Mesodermal cell (in vitro differentiated cells): ENCODE measurements at regions not wholly inside any gene's neighbourhood (a gene's known extent, or its start where the extent isn't known, plus 50 kb on each side); places are given as distances from the start of the nearest gene placed in this dataset.

Experiments used
- H3K27ac ChIP-seq: 2 replicates; pipeline ENCODE4 v1.7.0; 2013; ENCODE audit warnings: mild to moderate bottlenecking, low read depth, low read length, moderate library complexity; ENCODE audit not compliant: severe bottlenecking
- H3K36me3 ChIP-seq: 2 replicates; pipeline ENCODE4 v1.7.1; 2013; ENCODE audit warnings: mild to moderate bottlenecking, low read length, moderate library complexity; ENCODE audit not compliant: control insufficient read depth, insufficient read depth
- H3K4me1 ChIP-seq: one replicate; pipeline ENCODE4 v1.7.1; 2013; ENCODE audit warnings: mild to moderate bottlenecking, low read length; ENCODE audit not compliant: insufficient read depth, control insufficient read depth, poor library complexity, severe bottlenecking
- H3K4me3 ChIP-seq: 2 replicates; pipeline ENCODE4 v1.7.0; 2013; ENCODE audit warnings: low read length, control low read depth, mild to moderate bottlenecking; ENCODE audit not compliant: insufficient read depth, poor library complexity, severe bottlenecking; ENCODE audit errors: extremely low read depth
- H3K9me3 ChIP-seq: 2 replicates; pipeline ENCODE4 v1.7.1; 2013; ENCODE audit warnings: mild to moderate bottlenecking, low read length, moderate library complexity; ENCODE audit not compliant: control insufficient read depth
- WGBS, 2 experiments: methylation state at CpG; one replicate each; pipeline ENCODE4 v1.1.5; 2013; ENCODE audit warnings: missing lambda C conversion rate in 2 of 2; ENCODE audit not compliant: insufficient coverage in 2 of 2; 5-methylcytosine and 5-hydroxymethylcytosine counted together

GRCh38 chr13:86567119-86567518 lies 767.9 kb upstream of the SLITRK6 start:
- no peak overlapping the region for H3K27ac ChIP-seq

GRCh38 chr13:86569119-86569518 lies 769.9 kb upstream of the SLITRK6 start:
- WGBS, 2 experiments = no CpG with 5 or more reads among the region's 1 CpG
- H3K4me3 ChIP-seq = no peak overlapping the region
- H3K36me3 ChIP-seq = no peaks in the 10 kb centered on the region
- H3K4me1 ChIP-seq = peaks cover 19% of the 10 kb centered on the region
- H3K9me3 ChIP-seq = no peaks in the 10 kb centered on the region
- no peak overlapping the region for H3K27ac ChIP-seq

More at GRCh38 chr13:86567119-86567518, 767.9 kb upstream of the SLITRK6 start:
- no peaks in the 10 kb centered on the region for H3K36me3 ChIP-seq
- H3K4me1 ChIP-seq = peaks cover 23% of the 10 kb centered on the region
- WGBS, 2 experiments = 70 to 86% methylated on average over 1 to 2 of the region's 3 CpGs
- H3K4me3 ChIP-seq = no peak overlapping the region
- H3K9me3 ChIP-seq = no peaks in the 10 kb centered on the region

- peaks cover 17% of the 10 kb centered on the region for H3K4me1 ChIP-seq
- no peaks in the 10 kb centered on the region for H3K9me3 ChIP-seq
- H3K4me3 ChIP-seq = no peak overlapping the region
- H3K27ac ChIP-seq = no peak overlapping the region
- H3K36me3 ChIP-seq = no peaks in the 10 kb centered on the region
Observed at GRCh38 chr13:86569974-86570373, 770.8 kb upstream of the SLITRK6 start.

GRCh38 chr13:86572115-86572514 lies 772.9 kb upstream of the SLITRK6 start:
- 0% methylated on average over 1 of the region's 2 CpGs; no CpG with 5 or more reads in 1 of the 2 experiments for WGBS, 2 experiments
- Histone ChIP-seq H3K36me3 (no peaks in the 10 kb centered on the region), H3K4me1 (peaks cover 16% of the 10 kb centered on the region), H3K9me3 (no peaks in the 10 kb centered on the region), H3K4me3 (no peak overlapping the region), H3K27ac (peak overlapping the region; percentile 84)

- no peaks in the 10 kb centered on the region for H3K4me1 ChIP-seq
- no peak overlapping the region for H3K27ac ChIP-seq
- no peaks in the 10 kb centered on the region for H3K9me3 ChIP-seq
- H3K4me3 ChIP-seq = no peak overlapping the region
- 74 to 95% methylated on average over 2 to 3 of the region's 3 CpGs for WGBS, 2 experiments
- H3K36me3 ChIP-seq = no peaks in the 10 kb centered on the region
Observed at GRCh38 chr13:86579662-86580061, 780.4 kb upstream of the SLITRK6 start.

GRCh38 chr13:86581706-86582105 lies 782.5 kb upstream of the SLITRK6 start:
- Histone ChIP-seq H3K4me1 (no peaks in the 10 kb centered on the region), H3K9me3 (no peaks in the 10 kb centered on the region), H3K36me3 (no peaks in the 10 kb centered on the region), H3K4me3 (no peak overlapping the region), H3K27ac (no peak overlapping the region)
- no CpG with 5 or more reads among the region's 2 CpGs for WGBS, 2 experiments

- Histone ChIP-seq H3K9me3 (no peaks in the 10 kb centered on the region), H3K4me1 (no peaks in the 10 kb centered on the region), H3K27ac (no peak overlapping the region), H3K4me3 (no peak overlapping the region), H3K36me3 (no peaks in the 10 kb centered on the region)
- 88 to 92% methylated on average over 7 of the region's 7 CpGs for WGBS, 2 experiments
Observed at GRCh38 chr13:86584301-86584700, 785.1 kb upstream of the SLITRK6 start.

GRCh38 chr13:86585835-86586234 lies 786.6 kb upstream of the SLITRK6 start:
- WGBS, 2 experiments = 90 to 92% methylated on average over 2 of the region's 2 CpGs
- no peak overlapping the region for H3K4me3 ChIP-seq
- H3K9me3 ChIP-seq = no peaks in the 10 kb centered on the region

GRCh38 chr13:86591862-86592261 lies 792.6 kb upstream of the SLITRK6 start:
- Histone ChIP-seq H3K4me3 (no peak overlapping the region), H3K36me3 (no peaks in the 10 kb centered on the region), H3K9me3 (no peaks in the 10 kb centered on the region), H3K4me1 (no peaks in the 10 kb centered on the region), H3K27ac (no peak overlapping the region)

More at GRCh38 chr13:86585835-86586234, 786.6 kb upstream of the SLITRK6 start:
- H3K27ac ChIP-seq = no peak overlapping the region
- no peaks in the 10 kb centered on the region for H3K4me1 ChIP-seq
- no peaks in the 10 kb centered on the region for H3K36me3 ChIP-seq

GRCh38 chr13:86601351-86601750 lies 802.1 kb upstream of the SLITRK6 start:
- H3K4me3 ChIP-seq = no peak overlapping the region
- no CpG with 5 or more reads among the region's 4 CpGs for WGBS, 2 experiments
- no peaks in the 10 kb centered on the region for H3K9me3 ChIP-seq
- H3K27ac ChIP-seq = no peak overlapping the region
- H3K36me3 ChIP-seq = no peaks in the 10 kb centered on the region
- H3K4me1 ChIP-seq = no peaks in the 10 kb centered on the region

GRCh38 chr13:86606264-86606663 lies 807.0 kb upstream of the SLITRK6 start:
- no peaks in the 10 kb centered on the region for H3K36me3 ChIP-seq
- no peak overlapping the region for H3K4me3 ChIP-seq
- no peak overlapping the region for H3K27ac ChIP-seq
- WGBS, 2 experiments = no CpG with 5 or more reads among the region's 2 CpGs
- no peaks in the 10 kb centered on the region for H3K9me3 ChIP-seq
- H3K4me1 ChIP-seq = no peaks in the 10 kb centered on the region

GRCh38 chr13:86608701-86609100 lies 809.5 kb upstream of the SLITRK6 start:
- no peaks in the 10 kb centered on the region for H3K9me3 ChIP-seq
- no peak overlapping the region for H3K27ac ChIP-seq
- WGBS, 2 experiments = no CpG with 5 or more reads among the region's 2 CpGs
- no peaks in the 10 kb centered on the region for H3K36me3 ChIP-seq
- no peak overlapping the region for H3K4me3 ChIP-seq
- H3K4me1 ChIP-seq = no peaks in the 10 kb centered on the region
